HG02943 (cell line): ENCODE measurements at regions not wholly inside any gene's neighbourhood (a gene's known extent, or its start where the extent isn't known, plus 50 kb on each side); places are given as distances from the start of the nearest gene placed in this dataset.
"Not testable (repeated sequence)": the region's sequence is repeated elsewhere in the genome, so short reads cannot be mapped to it uniquely, and the experiment has no call there.

ENCODE experiments used
- ATAC-seq: cut with Tn5 transposase; IDR thresholded peaks from one replicate; pipeline ENCODE4 v1.9.1; 2021; ENCODE audit warnings: mild to moderate bottlenecking, low read depth, moderate library complexity; ENCODE audit not compliant: unreplicated experiment

- ATAC-seq = no peak
These were observed 99.1 kb upstream of the IRAK1BP1 start for GRCh38 chr6:78768271-78768670.

- ATAC-seq = no peak
These were observed 96.6 kb upstream of the IRAK1BP1 start for GRCh38 chr6:78770765-78771164.

GRCh38 chr6:78771586-78771985 is 95.8 kb upstream of the IRAK1BP1 start:
- no peak for ATAC-seq

GRCh38 chr6:78781001-78781400 is 86.3 kb upstream of the IRAK1BP1 start:
- no peak for ATAC-seq

GRCh38 chr6:78783366-78783765 is 84.0 kb upstream of the IRAK1BP1 start:
- ATAC-seq = not testable (repeated sequence)

GRCh38 chr6:78797270-78797669 is 70.1 kb upstream of the IRAK1BP1 start:
- no peak for ATAC-seq

- ATAC-seq = no peak
These were observed 67.7 kb upstream of the IRAK1BP1 start for GRCh38 chr6:78799682-78800081.

- ATAC-seq = not testable (repeated sequence)
These were observed 60.6 kb upstream of the IRAK1BP1 start for GRCh38 chr6:78806792-78807191.

GRCh38 chr6:78807655-78808355 is 59.5 kb upstream of the IRAK1BP1 start:
- ATAC-seq = not testable (repeated sequence)

GRCh38 chr6:78808356-78808891 is 58.9 kb upstream of the IRAK1BP1 start:
- no peak for ATAC-seq

GRCh38 chr6:78808933-78809332 is 58.4 kb upstream of the IRAK1BP1 start:
- ATAC-seq = no peak

GRCh38 chr6:78810146-78810545 is 57.2 kb upstream of the IRAK1BP1 start:
- ATAC-seq = no peak

- no peak for ATAC-seq
These were observed 56.7 kb upstream of the IRAK1BP1 start for GRCh38 chr6:78810698-78811097.
